ENCODE measurements at regions not wholly inside any gene's neighbourhood (a gene's known extent, or its start where the extent isn't known, plus 50 kb on each side); places are given as distances from the start of the nearest gene placed in this dataset.
"Not testable (repeated sequence)": the region's sequence is repeated elsewhere in the genome, so short reads cannot be mapped to it uniquely, and the experiment has no call there.

DNA sequence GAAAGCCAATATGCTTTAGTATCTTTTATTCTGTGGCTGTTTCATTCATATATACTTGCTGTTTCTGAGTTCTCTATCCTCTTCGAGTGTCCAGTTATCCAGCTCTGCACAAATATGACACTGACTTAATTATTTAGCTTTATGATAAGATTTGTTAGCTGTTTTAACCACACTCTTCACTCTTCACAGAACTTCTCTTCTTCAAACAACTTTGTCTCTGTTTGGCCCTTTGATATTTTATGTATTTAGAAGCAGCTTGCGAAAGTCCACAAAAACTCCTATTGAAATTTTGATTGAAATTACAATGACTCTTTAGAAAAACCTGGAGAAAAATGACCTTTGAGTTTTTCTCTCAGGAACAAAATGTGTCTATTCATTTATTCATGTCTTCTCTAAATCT, 407.0 kb downstream of the CPS1 start:
- no peak for DNase-seq

DNA sequence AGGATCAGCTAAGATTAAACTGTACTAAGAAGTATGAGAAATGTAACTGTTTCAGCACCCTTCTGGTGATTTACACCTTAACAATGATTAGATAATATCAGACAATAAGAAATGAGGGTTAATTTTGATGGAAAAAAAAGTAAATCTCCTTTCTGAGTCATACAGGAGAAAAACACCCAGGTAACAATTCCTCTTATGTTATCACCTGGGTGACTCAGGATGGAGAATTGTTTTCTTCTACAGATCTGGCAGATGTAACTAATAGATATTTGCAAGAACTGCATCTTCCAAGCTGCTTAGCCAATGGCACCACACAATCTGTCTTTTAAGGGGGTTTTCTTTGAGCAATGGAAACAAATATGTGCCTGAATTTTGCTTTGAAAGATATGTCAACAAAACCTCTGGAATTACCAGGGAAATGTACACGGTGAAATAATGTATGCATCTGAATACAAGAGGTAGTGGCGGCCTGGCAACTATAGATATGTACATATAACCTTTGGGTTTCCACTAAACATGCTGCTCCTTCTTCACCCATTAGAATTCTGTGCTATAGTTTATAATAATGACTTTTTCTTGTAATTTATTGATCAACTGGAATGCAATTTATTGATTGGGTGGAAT, 407.9 kb downstream of the CPS1 start:
- DNase-seq, result no peak

DNA sequence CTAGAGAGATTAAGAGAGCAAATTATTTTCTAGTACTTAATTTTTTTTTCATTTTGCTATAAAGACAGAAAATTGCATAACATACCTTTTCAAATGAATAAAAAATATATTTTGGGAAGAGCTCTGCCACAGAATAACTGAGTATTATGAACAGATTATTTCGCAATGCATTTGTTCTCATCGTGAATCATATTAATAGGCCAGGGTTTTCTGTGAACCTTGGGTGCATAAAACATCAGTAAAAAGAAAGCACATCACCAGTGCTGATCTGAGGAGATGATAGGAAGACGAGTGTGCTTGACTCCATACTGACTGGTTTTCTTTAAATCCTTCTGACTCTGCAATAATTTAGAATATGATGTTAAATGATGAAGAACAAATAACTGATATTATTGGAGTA, 409.1 kb downstream of the CPS1 start:
- no peak for DNase-seq

DNA sequence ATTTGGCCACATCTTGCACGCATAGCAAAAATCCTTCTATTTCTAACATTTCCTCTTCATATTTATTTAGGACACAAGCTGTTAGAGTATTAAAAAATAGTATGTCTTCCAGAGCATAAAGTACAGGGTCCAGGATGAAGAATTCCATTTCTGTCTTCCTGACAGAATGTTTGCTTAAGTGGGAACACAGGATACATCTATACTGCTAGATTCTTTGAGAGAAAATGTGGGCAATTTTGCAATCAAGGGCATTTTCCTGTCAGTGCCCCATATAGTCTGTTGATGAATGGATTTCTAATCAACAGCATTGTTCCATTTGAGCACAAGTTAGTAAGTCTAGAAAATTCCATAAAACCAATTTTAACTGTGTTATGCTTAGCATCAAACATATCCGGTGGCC, 409.9 kb downstream of the CPS1 start:
- DNase-seq, result no peak

DNA sequence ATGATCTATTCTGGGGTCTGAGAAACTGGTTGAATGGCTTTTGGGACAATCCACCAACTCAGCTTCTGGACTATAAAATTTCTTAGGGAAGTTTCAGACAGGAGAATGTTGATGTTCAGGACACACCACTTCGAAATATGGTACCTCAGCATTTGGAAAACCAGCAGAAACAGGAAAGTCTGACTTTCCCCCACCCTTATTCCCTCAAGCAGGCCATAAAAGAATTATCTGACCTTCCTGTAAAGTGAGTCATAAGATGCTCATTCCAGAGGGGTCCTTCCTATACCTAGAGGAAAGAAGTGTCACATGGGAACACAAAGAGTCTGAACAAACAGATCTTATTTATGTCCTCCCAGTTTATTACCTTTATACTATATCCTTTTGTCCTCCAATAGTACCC, 415.0 kb downstream of the CPS1 start:
- no peak for DNase-seq

DNA sequence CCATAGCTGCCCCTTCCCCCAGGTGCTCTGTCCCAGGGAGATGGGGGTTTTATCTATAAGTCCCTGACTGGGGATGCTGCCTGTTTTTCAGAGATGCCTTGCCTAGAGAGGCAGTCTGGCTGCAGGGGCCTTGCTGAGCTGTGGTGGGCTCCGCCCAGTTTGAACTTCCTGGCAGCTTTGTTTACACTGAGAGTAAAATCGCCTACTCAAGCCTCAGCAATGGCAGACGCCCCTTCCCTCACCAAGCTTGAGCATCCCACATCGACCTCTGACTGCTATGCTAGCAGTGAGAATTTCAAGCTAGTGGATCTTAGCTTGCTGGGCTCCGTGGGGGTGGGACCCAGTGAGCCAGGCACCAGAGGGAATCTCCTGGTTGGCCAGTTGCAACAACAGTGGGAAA, 430.4 kb downstream of the CPS1 start:
- not testable (repeated sequence) for DNase-seq

DNA sequence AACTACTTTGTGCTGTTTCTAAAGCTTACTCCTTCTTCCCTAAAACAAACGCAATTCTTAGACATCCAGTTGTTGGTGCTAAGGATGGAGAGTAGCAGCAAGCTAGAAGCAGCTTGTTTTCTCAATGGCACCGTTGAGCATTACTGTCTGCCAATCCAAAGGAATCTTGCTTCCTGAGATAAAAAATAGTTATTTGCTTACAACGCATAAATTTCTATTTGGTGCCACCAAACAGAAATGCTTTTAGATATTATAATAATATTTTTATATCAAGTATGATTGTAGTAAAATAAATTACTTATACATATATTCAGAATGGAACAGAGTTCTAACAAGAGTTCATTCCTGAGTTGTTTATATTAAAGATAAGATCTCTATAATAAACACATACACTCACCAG, 434.7 kb downstream of the CPS1 start:
- DNase-seq, result no peak

DNA sequence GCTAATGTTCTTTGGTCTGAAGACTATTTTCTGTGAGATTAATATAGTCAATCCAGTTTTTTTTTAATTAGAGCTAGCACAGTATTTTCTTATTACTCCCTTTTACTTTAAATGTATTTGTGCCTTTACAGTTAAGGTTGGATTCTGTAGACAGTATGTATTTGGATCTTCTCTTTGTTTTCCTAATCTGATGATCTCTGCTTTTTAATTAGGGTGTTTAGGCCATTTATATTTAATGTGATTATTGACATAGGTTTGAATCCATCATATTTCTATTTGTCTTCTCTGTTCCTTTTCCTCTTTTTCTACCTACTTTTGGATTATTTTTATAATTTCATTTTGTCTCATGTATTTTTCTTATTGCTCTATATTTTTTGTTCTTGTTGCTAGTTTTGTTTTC, 437.7 kb downstream of the CPS1 start:
- DNase-seq, result no peak

DNA sequence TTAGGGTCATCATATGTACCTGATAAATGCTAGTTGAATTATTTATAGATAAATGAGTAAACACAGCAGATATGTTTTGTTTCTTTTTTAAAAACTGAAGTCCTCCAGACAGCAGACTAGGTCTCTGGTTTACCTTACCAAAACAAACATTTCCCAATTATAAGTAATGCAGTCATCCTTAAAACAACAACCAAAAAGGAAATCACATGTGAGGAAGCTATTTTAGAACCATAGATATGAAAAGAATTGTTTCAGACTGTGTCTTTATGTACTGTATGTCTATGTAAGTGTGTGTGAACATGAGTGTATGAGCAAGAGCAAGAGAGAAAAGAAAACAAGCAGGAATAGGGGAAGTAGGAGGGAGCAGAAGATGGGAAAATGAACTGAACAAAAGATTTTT, 441.0 kb downstream of the CPS1 start:
- no peak for DNase-seq

DNA sequence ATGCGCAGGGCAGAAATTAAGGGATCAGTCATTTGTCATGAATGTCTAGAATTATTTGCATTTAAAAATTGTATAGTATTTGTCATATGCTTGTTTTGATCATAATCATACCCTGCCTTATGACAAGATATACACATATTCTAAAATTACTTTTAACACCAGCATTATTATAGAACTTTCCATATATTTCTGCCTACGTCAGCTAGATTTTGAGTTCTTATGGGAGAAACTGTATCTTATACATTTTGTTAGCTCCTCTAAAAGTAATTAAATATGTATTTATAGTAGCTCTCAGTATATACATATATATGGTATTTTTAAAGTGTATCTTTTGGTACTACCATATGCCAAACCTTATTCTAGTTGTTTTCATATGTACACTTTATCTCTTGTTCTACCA, 441.9 kb downstream of the CPS1 start:
- no peak for DNase-seq

DNA sequence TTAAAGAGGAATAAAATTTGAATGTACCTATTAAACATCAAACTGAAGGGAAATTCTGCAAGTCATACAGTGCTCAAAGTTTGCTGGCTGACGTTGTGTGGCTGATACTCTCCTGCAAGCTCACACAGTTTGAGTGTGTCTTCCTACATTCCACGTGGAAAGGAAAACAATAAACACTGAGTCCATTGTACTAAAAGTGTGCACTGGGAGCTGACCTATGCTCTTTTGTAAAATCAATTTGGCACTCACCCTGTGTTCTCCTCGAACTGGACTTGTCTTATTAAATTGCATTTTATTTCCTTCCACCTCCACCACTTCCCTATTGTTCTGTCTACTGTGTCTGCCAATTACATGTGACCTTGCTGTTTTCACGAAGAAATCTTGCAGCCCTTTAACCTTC, 458.0 kb downstream of the CPS1 start:
- DNase-seq, result no peak

DNA sequence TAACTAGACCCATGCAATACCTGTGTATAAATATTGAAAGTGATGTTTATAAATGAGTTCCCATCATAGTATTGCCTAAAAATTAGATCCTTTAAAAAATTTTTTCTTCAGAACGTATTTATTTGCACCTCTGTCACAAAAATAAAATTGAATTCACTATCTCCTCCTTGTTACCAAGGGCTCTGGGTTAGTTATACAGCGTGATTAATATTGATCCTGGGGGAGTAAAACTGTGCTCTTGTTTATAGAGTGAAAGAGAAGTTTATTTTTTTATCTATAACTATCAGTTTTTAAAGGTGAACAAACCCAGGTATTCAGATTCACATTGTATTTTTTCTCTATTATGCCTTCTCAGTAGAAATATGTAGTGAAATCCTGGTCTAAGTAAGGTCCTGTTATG, 458.5 kb downstream of the CPS1 start:
- DNase-seq, result no peak

DNA sequence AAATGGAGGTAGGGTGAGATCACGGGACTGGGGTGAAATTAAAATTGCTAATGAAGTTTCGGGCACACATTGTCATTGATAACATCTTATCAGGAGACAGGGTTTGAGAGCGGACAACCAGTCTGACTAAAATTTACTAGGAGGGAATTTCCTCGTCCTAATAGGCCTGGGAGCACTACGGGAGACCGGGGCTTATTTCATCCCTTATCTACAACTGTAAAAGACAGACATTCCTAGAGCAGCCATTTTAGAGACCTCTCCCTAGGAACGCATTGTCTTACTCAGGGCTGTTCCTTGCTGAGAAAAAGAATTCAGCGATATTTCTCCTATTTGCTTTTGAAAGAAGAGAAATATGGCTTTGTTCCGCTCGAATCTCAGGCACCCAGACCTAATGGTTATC, 468.7 kb downstream of the CPS1 start:
- not testable (repeated sequence) for DNase-seq

DNA sequence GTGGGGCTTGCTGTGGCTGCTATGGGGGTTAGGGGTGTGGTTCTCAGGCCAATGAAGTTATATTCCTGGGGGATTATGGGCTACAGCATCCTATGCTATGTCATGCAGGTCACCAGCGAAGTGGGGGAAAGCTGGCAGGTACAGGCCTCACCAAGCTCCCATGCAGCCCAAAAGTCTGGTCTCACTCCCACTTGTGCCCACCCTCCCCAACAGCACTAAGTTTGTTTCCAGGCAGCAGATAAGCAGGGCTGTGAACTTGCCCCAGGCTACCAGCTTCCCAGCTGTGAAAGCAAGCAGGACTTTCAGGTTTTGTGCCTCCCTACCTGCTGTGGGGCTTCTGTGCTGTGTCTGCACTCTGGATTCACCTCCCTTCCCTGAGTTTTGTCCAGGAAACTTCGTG, 469.7 kb downstream of the CPS1 start:
- no peak for DNase-seq

DNA sequence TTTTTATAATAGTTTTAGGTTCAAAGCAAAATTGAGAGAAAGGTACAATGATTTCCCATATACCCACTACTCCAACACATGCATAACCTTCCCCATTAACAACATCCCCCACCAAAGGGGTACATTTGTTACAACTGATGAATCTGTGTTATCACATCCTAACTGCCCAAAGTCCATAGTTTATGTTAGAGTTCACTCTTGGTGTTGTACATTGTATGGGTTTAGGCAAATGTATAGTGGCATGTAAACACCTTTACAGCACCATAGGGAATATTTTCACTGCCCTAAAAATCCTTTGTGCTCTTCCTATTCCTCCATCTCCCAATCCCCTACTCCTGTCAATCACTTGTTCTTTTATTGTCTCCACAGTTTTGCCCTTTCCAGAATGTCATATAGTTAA, 471.6 kb downstream of the CPS1 start:
- DNase-seq, result no peak

DNA sequence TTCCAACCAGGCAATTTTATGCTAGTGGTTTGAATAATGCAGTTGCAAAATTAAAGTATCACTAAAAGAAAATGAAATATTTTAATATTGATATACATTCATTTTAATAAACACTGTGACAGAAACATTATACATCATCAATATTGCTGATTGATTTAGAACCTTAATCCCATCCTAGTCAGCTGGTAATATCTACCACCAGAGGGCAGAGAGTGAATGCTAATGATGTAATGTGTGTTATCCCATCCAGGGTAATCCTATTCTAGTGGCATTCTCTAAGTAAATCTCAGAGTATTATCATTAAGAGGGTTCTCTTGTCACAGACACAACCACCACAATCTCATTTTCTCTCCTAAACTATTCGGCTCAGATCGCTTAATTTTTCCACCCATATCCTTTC, 477.4 kb downstream of the CPS1 start:
- no peak for DNase-seq

DNA sequence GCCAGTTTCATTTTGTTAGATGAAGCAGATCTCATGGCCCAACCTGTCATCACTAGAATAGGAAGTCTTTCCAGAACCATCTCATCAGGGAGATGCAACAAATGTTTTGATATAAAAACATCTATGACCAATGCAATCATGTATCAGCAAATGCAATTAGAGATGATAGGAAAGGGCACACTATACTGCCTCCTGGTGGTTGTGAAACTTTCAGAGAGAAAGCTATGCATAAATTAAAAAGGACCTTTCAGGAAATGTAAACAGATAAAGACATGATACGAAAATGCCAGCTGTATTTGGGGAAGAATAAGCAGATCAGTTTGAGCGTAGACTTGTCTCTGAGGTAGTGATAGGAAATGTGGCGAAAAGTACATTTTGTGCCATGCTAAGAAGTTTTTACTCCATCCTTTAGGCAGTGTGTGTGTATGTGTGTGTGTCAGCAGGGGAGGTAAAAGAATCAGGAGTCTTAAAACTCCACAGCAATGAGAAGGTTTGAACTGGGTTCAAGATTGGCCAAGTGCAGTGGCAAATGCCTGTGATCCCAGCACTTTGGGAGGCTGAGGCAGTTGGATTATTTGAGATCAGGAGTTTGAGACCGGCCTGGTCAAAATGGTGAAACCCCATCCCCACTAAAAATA, 479.3 kb downstream of the CPS1 start:
- DNase-seq, result peak; percentile 1

DNA sequence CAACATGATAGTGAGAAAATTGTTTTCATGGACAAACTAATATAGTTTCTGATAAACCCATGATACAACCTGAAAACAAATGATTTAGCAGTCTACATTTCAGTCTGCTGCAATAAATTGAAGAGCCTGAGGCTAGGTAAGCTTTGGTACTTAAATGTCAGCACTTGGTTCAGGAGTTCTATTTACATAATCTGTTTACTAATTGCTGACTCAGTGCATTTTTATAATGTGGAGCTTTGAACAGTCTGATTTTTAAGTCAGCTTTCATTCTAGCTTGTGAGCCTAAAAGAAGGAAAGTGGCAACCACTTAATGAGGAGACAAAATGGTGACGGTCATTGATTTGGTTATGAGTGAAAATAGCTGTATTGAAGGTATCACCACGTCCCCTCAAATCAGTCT, 488.6 kb downstream of the CPS1 start:
- no peak for DNase-seq

DNA sequence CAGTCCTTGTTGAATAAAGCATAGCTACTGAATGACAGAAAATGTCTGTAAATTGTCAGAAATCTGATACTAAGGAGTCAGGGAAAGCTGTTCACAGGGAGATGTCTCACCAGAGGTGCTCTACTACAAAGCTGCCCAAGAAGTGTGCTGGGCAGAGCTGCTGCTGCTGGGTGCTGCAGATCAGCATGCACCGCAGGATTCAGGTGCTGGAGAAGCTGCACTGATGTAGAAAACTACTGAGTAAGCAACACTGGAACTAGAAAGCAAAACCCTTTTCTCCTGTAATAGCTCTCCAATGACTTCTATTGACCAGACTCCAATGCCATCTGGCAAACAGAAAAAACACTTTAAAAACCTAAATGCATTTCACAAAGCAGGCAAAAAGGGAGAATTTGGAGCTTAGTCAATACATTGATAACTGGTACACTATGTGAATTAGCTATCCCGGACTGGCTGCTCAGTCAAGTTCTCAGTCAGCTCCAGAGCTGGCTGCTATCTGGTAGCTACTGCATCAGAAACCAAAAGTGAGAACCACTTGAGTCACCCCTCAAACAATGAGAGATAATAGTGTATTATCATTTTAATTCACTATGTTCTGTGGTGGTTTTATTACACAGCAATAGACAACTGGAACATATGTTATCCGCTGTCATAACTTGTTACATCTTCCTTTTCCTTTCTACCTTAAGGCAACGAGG, 493.1 kb downstream of the CPS1 start:
- no peak for DNase-seq

DNA sequence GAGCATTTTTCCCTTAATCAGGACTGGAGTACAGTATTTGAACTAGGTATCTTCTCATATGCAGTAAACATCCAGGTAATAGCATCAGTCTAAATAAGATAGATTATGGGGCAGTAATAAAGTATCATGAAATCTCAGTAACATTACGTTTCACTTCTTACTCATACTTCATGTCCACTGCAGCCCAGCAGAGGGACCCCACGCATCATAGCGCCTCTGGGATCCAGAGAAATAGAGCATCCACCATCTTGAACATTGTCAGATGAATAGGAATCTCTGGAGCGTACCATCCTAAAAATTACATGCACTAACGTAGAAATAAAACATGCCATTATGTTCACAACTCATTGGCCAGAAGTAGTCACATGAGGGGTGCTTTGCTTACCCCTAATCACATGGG, 499.0 kb downstream of the CPS1 start:
- no peak for DNase-seq

DNA sequence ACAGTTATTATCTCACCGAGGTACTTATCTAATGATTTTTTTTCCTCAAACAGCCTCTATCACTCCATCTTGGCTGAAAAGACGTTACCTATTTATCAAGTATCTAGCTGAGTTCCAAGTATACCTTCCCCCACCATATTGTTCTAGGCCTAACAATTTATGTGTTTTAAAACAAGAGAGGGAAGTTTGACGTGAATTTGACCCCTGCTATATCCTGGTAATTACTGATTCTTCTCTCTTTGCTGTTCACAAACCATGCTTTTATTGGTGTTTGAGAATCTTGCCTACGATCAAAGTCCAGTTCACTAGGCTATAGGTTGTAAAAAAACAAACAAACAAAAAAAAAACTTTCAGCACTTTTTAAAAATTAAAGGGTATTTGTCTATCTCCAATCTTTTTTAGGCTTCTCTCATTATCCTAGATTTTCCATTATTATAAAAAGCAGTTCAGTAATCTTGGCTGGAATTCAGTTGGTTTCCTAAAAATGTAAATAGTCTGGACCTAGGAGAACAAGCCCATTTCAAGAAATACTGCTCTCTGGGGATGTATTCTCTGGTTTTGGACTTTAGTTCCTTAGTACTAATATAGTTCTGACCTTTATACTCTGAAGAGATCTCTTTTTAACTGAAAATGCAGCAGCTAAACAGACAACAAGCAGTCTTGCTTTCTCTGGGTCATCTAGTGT, 505.4 kb downstream of the CPS1 start:
- DNase-seq, result no peak

DNA sequence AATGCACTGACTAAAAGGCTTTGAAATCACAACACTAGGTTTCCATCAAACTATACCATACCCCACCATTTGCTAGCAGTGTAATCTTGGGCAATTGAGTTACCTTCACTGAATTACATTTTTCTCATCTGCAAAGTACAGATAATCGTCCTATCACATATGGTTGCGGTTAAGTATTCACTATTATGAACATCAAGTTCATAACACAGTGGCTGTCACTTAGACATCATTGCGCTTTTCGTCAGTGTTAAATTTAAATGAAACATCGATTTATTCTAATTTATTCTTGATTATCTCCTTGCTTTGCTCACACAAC, 505.9 kb downstream of the CPS1 start:
- no peak for DNase-seq

DNA sequence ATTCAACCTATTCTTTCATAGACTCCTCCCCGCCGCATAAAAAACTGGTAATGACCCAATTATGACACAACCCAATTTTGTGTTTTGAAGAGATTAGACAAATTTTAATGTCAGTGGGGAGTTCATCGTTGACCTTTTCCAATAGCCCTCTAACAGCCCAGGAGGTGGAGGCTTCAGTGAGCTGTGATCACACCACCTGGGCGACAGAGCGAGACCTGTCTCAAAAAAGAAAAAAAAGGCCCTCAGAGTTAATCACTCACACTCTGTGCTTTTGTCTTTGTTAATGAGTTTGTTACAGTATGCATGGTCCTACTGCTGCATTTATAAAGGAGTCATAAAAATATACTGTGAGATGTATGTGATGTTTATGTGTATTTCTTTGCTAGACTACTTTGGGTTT, 510.6 kb downstream of the CPS1 start:
- no peak for DNase-seq

DNA sequence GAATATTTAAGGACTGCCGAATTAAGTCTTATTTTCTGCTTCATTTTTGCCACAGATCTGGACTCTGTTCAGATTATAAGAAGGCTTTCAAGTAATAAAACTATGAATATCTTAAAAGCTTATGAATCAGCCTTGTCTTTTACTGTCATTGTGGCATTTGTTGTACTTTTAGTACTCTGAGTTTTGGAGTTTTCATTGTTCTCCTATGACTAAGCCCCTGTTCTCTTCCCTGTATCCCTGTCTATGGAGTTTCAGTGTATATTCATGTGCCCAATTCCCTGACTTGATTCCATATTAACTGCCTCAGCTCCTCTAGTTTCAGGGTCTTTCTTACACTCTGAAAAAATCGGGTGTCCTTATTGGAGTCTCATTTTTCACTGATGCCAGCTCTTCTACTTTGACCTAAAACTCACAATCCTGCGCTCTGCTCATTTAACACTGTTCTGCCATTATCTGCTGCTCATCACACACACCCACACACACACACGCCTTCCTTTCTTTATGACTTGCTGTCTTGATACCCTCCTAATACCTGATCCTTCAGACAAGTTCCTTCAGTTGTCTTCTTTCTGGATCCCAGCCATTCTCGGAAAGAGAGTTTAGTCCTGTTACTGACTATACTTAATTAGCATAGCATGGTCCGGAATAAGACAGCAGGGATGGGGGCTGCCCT, 511.8 kb downstream of the CPS1 start:
- no peak for DNase-seq
